ENCODE measurements at regions not wholly inside any gene's neighbourhood (a gene's known extent, or its start where the extent isn't known, plus 50 kb on each side); places are given as distances from the start of the nearest gene placed in this dataset.

GRCh38 chr11:115656669-115657068, 152.5 kb upstream of the CADM1 start:
- peaks cover 62% of the 10 kb centered on the region for H3K27me3 ChIP-seq (ENCODE audit: control insufficient read depth, insufficient read depth, low read length)
- H3K36me3 ChIP-seq (ENCODE audit: control insufficient read depth, insufficient read depth, low read length): no peaks in the 10 kb centered on the region
- WGBS (ENCODE audit: insufficient coverage): no CpG with 5 or more reads among the region's 6 CpGs
- H3K4me1 ChIP-seq (ENCODE audit: control insufficient read depth, insufficient read depth, low read length): peaks cover 16% of the 10 kb centered on the region
- H3K27ac ChIP-seq (ENCODE audit: low read length): no peak overlapping the region
- H3K9me3 ChIP-seq (replicated peaks; ENCODE audit: control insufficient read depth, low read depth, low read length): no peaks in the 10 kb centered on the region
- DNase-seq: no peak
- no peak overlapping the region for H3K4me3 ChIP-seq (ENCODE audit: low read length)

- peaks cover 16% of the 10 kb centered on the region for H3K4me1 ChIP-seq (ENCODE audit: control insufficient read depth, insufficient read depth, low read length)
Observed at GRCh38 chr11:115656041-115656440, 151.8 kb upstream of the CADM1 start.

GRCh38 chr11:115654792-115655191, 150.6 kb upstream of the CADM1 start:
- H3K4me1 ChIP-seq (ENCODE audit: control insufficient read depth, insufficient read depth, low read length): peaks cover 9% of the 10 kb centered on the region
- H3K27ac ChIP-seq (ENCODE audit: low read length): no peak overlapping the region
- no peaks in the 10 kb centered on the region for H3K9me3 ChIP-seq (replicated peaks; ENCODE audit: control insufficient read depth, low read depth, low read length)
- WGBS (ENCODE audit: insufficient coverage): no CpG with 5 or more reads among the region's 4 CpGs
- no peaks in the 10 kb centered on the region for H3K36me3 ChIP-seq (ENCODE audit: control insufficient read depth, insufficient read depth, low read length)
- no peak overlapping the region for H3K4me3 ChIP-seq (ENCODE audit: low read length)
- H3K27me3 ChIP-seq (ENCODE audit: control insufficient read depth, insufficient read depth, low read length): peaks cover 48% of the 10 kb centered on the region
- no peak for DNase-seq

More at GRCh38 chr11:115656041-115656440, 151.8 kb upstream of the CADM1 start:
- Histone ChIP-seq H3K27me3 (ENCODE audit: control insufficient read depth, insufficient read depth, low read length) (peaks cover 60% of the 10 kb centered on the region), H3K27ac (ENCODE audit: low read length) (no peak overlapping the region), H3K4me3 (ENCODE audit: low read length) (no peak overlapping the region), H3K9me3 (replicated peaks; ENCODE audit: control insufficient read depth, low read depth, low read length) (no peaks in the 10 kb centered on the region), H3K36me3 (ENCODE audit: control insufficient read depth, insufficient read depth, low read length) (no peaks in the 10 kb centered on the region)
- DNase-seq: no peak

GRCh38 chr11:115653926-115654325, 149.7 kb upstream of the CADM1 start:
- no peaks in the 10 kb centered on the region for H3K36me3 ChIP-seq (ENCODE audit: control insufficient read depth, insufficient read depth, low read length)
- H3K4me1 ChIP-seq (ENCODE audit: control insufficient read depth, insufficient read depth, low read length): peaks cover under 1% of the 10 kb centered on the region
- WGBS (ENCODE audit: insufficient coverage): 72% methylated on average over 8 of the region's 13 CpGs
- peaks cover 43% of the 10 kb centered on the region for H3K27me3 ChIP-seq (ENCODE audit: control insufficient read depth, insufficient read depth, low read length)
- H3K4me3 ChIP-seq (ENCODE audit: low read length): no peak overlapping the region
- no peaks in the 10 kb centered on the region for H3K9me3 ChIP-seq (replicated peaks; ENCODE audit: control insufficient read depth, low read depth, low read length)
- no peak overlapping the region for H3K27ac ChIP-seq (ENCODE audit: low read length)
- DNase-seq: no peak

- Histone ChIP-seq H3K27me3 (ENCODE audit: control insufficient read depth, insufficient read depth, low read length) (peaks cover 37% of the 10 kb centered on the region), H3K27ac (ENCODE audit: low read length) (no peak overlapping the region), H3K9me3 (replicated peaks; ENCODE audit: control insufficient read depth, low read depth, low read length) (no peaks in the 10 kb centered on the region), H3K4me1 (ENCODE audit: control insufficient read depth, insufficient read depth, low read length) (no peaks in the 10 kb centered on the region), H3K36me3 (ENCODE audit: control insufficient read depth, insufficient read depth, low read length) (no peaks in the 10 kb centered on the region), H3K4me3 (ENCODE audit: low read length) (no peak overlapping the region)
- WGBS (ENCODE audit: insufficient coverage): no CpG with 5 or more reads among the region's 1 CpG
- DNase-seq: no peak
Observed at GRCh38 chr11:115653076-115653475, 148.9 kb upstream of the CADM1 start.

- Histone ChIP-seq H3K27ac (ENCODE audit: low read length) (no peak overlapping the region), H3K4me3 (ENCODE audit: low read length) (no peak overlapping the region), H3K27me3 (ENCODE audit: control insufficient read depth, insufficient read depth, low read length) (peaks cover 35% of the 10 kb centered on the region), H3K36me3 (ENCODE audit: control insufficient read depth, insufficient read depth, low read length) (no peaks in the 10 kb centered on the region), H3K4me1 (ENCODE audit: control insufficient read depth, insufficient read depth, low read length) (no peaks in the 10 kb centered on the region), H3K9me3 (replicated peaks; ENCODE audit: control insufficient read depth, low read depth, low read length) (no peaks in the 10 kb centered on the region)
- no peak for DNase-seq
- no CpG with 5 or more reads among the region's 8 CpGs for WGBS (ENCODE audit: insufficient coverage)
Observed at GRCh38 chr11:115652496-115652895, 148.3 kb upstream of the CADM1 start.

- Histone ChIP-seq H3K4me3 (ENCODE audit: low read length) (no peak overlapping the region), H3K27me3 (ENCODE audit: control insufficient read depth, insufficient read depth, low read length) (peaks cover 31% of the 10 kb centered on the region), H3K4me1 (ENCODE audit: control insufficient read depth, insufficient read depth, low read length) (no peaks in the 10 kb centered on the region), H3K36me3 (ENCODE audit: control insufficient read depth, insufficient read depth, low read length) (no peaks in the 10 kb centered on the region), H3K27ac (ENCODE audit: low read length) (no peak overlapping the region), H3K9me3 (replicated peaks; ENCODE audit: control insufficient read depth, low read depth, low read length) (no peaks in the 10 kb centered on the region)
- 13% methylated on average over 1 of the region's 1 CpG for WGBS (ENCODE audit: insufficient coverage)
- no peak for DNase-seq
Observed at GRCh38 chr11:115652094-115652493, 147.9 kb upstream of the CADM1 start.

- 80% methylated on average over 2 of the region's 5 CpGs for WGBS (ENCODE audit: insufficient coverage)
- peaks cover 35% of the 10 kb centered on the region for H3K27me3 ChIP-seq (ENCODE audit: control insufficient read depth, insufficient read depth, low read length)
- H3K4me3 ChIP-seq (ENCODE audit: low read length): no peak overlapping the region
- no peaks in the 10 kb centered on the region for H3K9me3 ChIP-seq (replicated peaks; ENCODE audit: control insufficient read depth, low read depth, low read length)
- H3K36me3 ChIP-seq (ENCODE audit: control insufficient read depth, insufficient read depth, low read length): no peaks in the 10 kb centered on the region
- no peak overlapping the region for H3K27ac ChIP-seq (ENCODE audit: low read length)
- DNase-seq: no peak
- peaks cover 3% of the 10 kb centered on the region for H3K4me1 ChIP-seq (ENCODE audit: control insufficient read depth, insufficient read depth, low read length)
Observed at GRCh38 chr11:115649461-115649860, 145.2 kb upstream of the CADM1 start.

- Histone ChIP-seq H3K4me3 (ENCODE audit: low read length) (no peak overlapping the region), H3K4me1 (ENCODE audit: control insufficient read depth, insufficient read depth, low read length) (peaks cover 3% of the 10 kb centered on the region), H3K36me3 (ENCODE audit: control insufficient read depth, insufficient read depth, low read length) (no peaks in the 10 kb centered on the region), H3K9me3 (replicated peaks; ENCODE audit: control insufficient read depth, low read depth, low read length) (no peaks in the 10 kb centered on the region), H3K27ac (ENCODE audit: low read length) (no peak overlapping the region), H3K27me3 (ENCODE audit: control insufficient read depth, insufficient read depth, low read length) (peaks cover 45% of the 10 kb centered on the region)
- 41% methylated on average over 26 of the region's 28 CpGs for WGBS (ENCODE audit: insufficient coverage)
- peak; percentile 41 for DNase-seq
Observed at GRCh38 chr11:115645631-115646317, 141.6 kb upstream of the CADM1 start.

GRCh38 chr11:115644856-115645255, 140.6 kb upstream of the CADM1 start:
- no peak overlapping the region for H3K4me3 ChIP-seq (ENCODE audit: low read length)
- no peak overlapping the region for H3K27ac ChIP-seq (ENCODE audit: low read length)
- no peak for DNase-seq
- H3K27me3 ChIP-seq (ENCODE audit: control insufficient read depth, insufficient read depth, low read length): peaks cover 51% of the 10 kb centered on the region
- no peaks in the 10 kb centered on the region for H3K9me3 ChIP-seq (replicated peaks; ENCODE audit: control insufficient read depth, low read depth, low read length)
- H3K4me1 ChIP-seq (ENCODE audit: control insufficient read depth, insufficient read depth, low read length): peaks cover 3% of the 10 kb centered on the region
- 33% methylated on average over 3 of the region's 4 CpGs for WGBS (ENCODE audit: insufficient coverage)
- no peaks in the 10 kb centered on the region for H3K36me3 ChIP-seq (ENCODE audit: control insufficient read depth, insufficient read depth, low read length)

Measured in muscle of leg (tissue), 3 donors.